ENCODE measurements at regions not wholly inside any gene's neighbourhood (a gene's known extent, or its start where the extent isn't known, plus 50 kb on each side); places are given as distances from the start of the nearest gene placed in this dataset.

DNA sequence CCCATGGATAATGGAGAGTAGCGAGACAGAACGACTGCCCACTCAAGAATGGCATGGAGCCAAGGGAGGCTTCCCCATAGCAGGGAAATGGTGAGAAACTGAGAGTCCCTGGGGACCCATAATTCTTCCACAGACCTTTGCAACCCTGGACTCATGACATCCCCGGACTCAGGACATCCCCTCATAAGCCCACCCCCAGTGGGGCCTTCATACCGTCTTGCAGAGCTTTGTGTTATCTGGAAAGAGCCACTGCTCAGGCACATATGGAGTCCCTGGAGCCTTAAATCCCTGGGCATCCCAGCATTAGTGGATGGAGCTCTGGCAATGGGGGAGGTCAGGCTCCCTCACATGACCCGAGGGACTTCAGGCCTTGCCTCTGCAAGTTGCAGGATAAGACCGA, 865.4 kb upstream of the ARRDC3 start:
- Histone ChIP-seq H3K36me3 (ENCODE audit: control insufficient read depth in 2 of 2, insufficient read depth in 2 of 2, low read length in 1 of 2) (no peaks in the 10 kb centered on the region), H3K9ac (ENCODE audit: control insufficient read depth, insufficient read depth, low read length) (no peak overlapping the region), H3K4me3 (no peak overlapping the region), H2AFZ (ENCODE audit: control insufficient read depth, low read depth, low read length) (no peak overlapping the region), H3K27ac (ENCODE audit: control insufficient read depth, insufficient read depth) (no peak overlapping the region), H3K79me2 (ENCODE audit: control insufficient read depth, insufficient read depth, low read length) (no peaks in the 10 kb centered on the region), H3K4me1 (ENCODE audit: control insufficient read depth, insufficient read depth, low read length) (no peaks in the 10 kb centered on the region), H3K4me2 (ENCODE audit: control insufficient read depth, insufficient read depth) (no peak overlapping the region), H3K9me3 (replicated peaks; ENCODE audit: control insufficient read depth, insufficient read depth, low read length) (no peaks in the 10 kb centered on the region), H3K27me3 (replicated peaks in 1 of 2; ENCODE audit: control insufficient read depth in 2 of 2, insufficient read depth in 2 of 2, low read length in 1 of 2) (no peaks in the 10 kb centered on the region), H4K20me1 (ENCODE audit: control insufficient read depth, insufficient read depth) (no peaks in the 10 kb centered on the region)
- ATAC-seq (no peak), DNase-seq (ENCODE audit: low read depth, low spot score) (no peak), FAIRE-seq (no peak)
- CTCF ChIA-PET: no interaction called here
- RAD21 ChIA-PET (ENCODE audit: unreplicated experiment): no interaction called here
- BruUV-seq (replicated peaks): no TSS peak
- POLR2A ChIA-PET: no interaction called here
- intact Hi-C loops (cut with micrococcal nuclease; ENCODE audit: unreplicated experiment) (no loop called here), in situ Hi-C loops (cut with MboI) (no loop called here)
- SMC1A ChIA-PET (ENCODE audit: uncharacterized antibody, unreplicated experiment): no interaction called here
- TF ChIP-seq CHD1 (IDR thresholded peaks at IDR 0.05; ENCODE audit: low read depth, low read length): no peak
- TF ChIP-seq FOXK2 (IDR thresholded peaks at IDR 0.05): no peak
- TF ChIP-seq SMAD1 (IDR thresholded peaks at IDR 0.05; ENCODE audit: low read depth, partially characterized antibody): no peak
- TF ChIP-seq MAX (IDR thresholded peaks at IDR 0.05; ENCODE audit: low read depth, low read length): no peak
- TF ChIP-seq SMAD5 (IDR thresholded peaks at IDR 0.05; ENCODE audit: low read depth): no peak
- no peak for TF ChIP-seq ZNF622 (IDR thresholded peaks at IDR 0.05)
- TF ChIP-seq RCOR1 (conservative IDR thresholded peaks at IDR 0.05; ENCODE audit: low read depth, low read length): no peak
- TF ChIP-seq RAD51 (IDR thresholded peaks at IDR 0.05): no peak
- TF ChIP-seq, protein P1, sequence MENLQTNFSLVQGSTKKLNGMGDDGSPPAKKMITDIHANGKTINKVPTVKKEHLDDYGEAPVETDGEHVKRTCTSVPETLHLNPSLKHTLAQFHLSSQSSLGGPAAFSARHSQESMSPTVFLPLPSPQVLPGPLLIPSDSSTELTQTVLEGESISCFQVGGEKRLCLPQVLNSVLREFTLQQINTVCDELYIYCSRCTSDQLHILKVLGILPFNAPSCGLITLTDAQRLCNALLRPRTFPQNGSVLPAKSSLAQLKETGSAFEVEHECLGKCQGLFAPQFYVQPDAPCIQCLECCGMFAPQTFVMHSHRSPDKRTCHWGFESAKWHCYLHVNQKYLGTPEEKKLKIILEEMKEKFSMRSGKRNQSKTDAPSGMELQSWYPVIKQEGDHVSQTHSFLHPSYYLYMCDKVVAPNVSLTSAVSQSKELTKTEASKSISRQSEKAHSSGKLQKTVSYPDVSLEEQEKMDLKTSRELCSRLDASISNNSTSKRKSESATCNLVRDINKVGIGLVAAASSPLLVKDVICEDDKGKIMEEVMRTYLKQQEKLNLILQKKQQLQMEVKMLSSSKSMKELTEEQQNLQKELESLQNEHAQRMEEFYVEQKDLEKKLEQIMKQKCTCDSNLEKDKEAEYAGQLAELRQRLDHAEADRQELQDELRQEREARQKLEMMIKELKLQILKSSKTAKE (IDR thresholded peaks at IDR 0.05; ENCODE audit: low read depth, poor library complexity, severe bottlenecking): no peak
- no peak for TF ChIP-seq NFXL1 (IDR thresholded peaks at IDR 0.05; ENCODE audit: borderline replicate concordance)
- no peak for TF ChIP-seq EZH2 (IDR thresholded peaks at IDR 0.05; ENCODE audit: borderline replicate concordance, control insufficient read depth, low read depth, low read length)
- TF ChIP-seq STAT3 (IDR thresholded peaks at IDR 0.05; ENCODE audit: low read depth, low read length): no peak
- 8% methylated on average over 5 of the region's 6 CpGs for WGBS (ENCODE audit: insufficient coverage, insufficient replicate concordance, low lambda C conversion rate, missing lambda C conversion rate)

All from GM12878 (cell line).